Activated CD4-positive, alpha-beta T cell treated with anti-CD3 and anti-CD28 coated beads for 36 hours (primary cell): ENCODE measurements at regions not wholly inside any gene's neighbourhood (a gene's known extent, or its start where the extent isn't known, plus 50 kb on each side); places are given as distances from the start of the nearest gene placed in this dataset.

Experiments used
- ATAC-seq: fragments of 200-7000 bp; cut with Tn5 transposase; one replicate; pipeline ENCODE4 v1.10.0; 2021; ENCODE audit warnings: mild to moderate bottlenecking, moderate library complexity
- CTCF ChIA-PET: fragments of 350-600 bp; sonication (Branson Sonifier 250); formaldehyde crosslinking; loops from one replicate; lab custom pipeline; 2021; ENCODE audit warnings: antibody characterized with exemption; lab: Charles Lee
- POLR2A ChIA-PET: fragments of 350-600 bp; sonication (Branson Sonifier 250); formaldehyde crosslinking; loops from one replicate; lab custom pipeline; 2021; ENCODE audit warnings: antibody characterized with exemption, inconsistent platforms; lab: Charles Lee
- DNase-seq: peaks from one replicate; pipeline ENCODE4 v3.0.0-alpha.2; 2020
- H3K27ac Mint-ChIP-seq: one replicate; pipeline ENCODE4 v1.8.0; 2021; ENCODE audit warnings: mixed read lengths
- H3K27me3 Mint-ChIP-seq: one replicate; pipeline ENCODE4 v1.8.0; 2021; ENCODE audit warnings: mixed read lengths
- H3K36me3 Mint-ChIP-seq: one replicate; pipeline ENCODE4 v1.8.0; 2021; ENCODE audit warnings: low read depth, mixed read lengths
- H3K4me1 Mint-ChIP-seq: one replicate; pipeline ENCODE4 v1.8.0; 2021; ENCODE audit warnings: mixed read lengths
- H3K4me3 Mint-ChIP-seq: one replicate; pipeline ENCODE4 v1.8.0; 2021; ENCODE audit warnings: mild to moderate bottlenecking, moderate library complexity, mixed read lengths
- H3K9me3 Mint-ChIP-seq: one replicate; pipeline ENCODE4 v1.8.0; 2021; ENCODE audit warnings: low read depth, mixed read lengths
- intact Hi-C, 2 experiments: fragments of 100-400 bp; cut with DNase I in 1 of 2; cut with micrococcal nuclease in 1 of 2; formaldehyde crosslinking; loops; one replicate each; pipeline versions ENCODE4 v1.14.2 to v1.15.1; 2022 to 2024; cut with DNase I, micrococcal nuclease

GRCh38 chr20:48339986-48340882 is 487.6 kb downstream of the PREX1 start:
- intact Hi-C loops, result no loop called here
- H3K36me3 Mint-ChIP-seq, result no peaks in the 10 kb centered on the region
- H3K4me3 Mint-ChIP-seq, result no peak overlapping the region
- ATAC-seq, result no peak
- POLR2A ChIA-PET, result no interaction called here
- DNase-seq, result no peak
- no peaks in the 10 kb centered on the region for H3K9me3 Mint-ChIP-seq
- CTCF ChIA-PET, result no interaction called here
- peaks cover 8% of the 10 kb centered on the region for H3K27me3 Mint-ChIP-seq
- H3K4me1 Mint-ChIP-seq, result peaks cover 6% of the 10 kb centered on the region
- H3K27ac Mint-ChIP-seq, result no peak overlapping the region

GRCh38 chr20:48339190-48339985 is 488.4 kb downstream of the PREX1 start:
- no peak for DNase-seq
- Mint-ChIP-seq H3K4me3 (no peak overlapping the region), H3K4me1 (peaks cover 6% of the 10 kb centered on the region), H3K36me3 (no peaks in the 10 kb centered on the region), H3K27ac (no peak overlapping the region), H3K27me3 (peaks cover 7% of the 10 kb centered on the region), H3K9me3 (no peaks in the 10 kb centered on the region)
- ChIA-PET POLR2A (no interaction called here), CTCF (no interaction called here)
- intact Hi-C loops, result no loop called here
- no peak for ATAC-seq

GRCh38 chr20:48338717-48339116 is 489.1 kb downstream of the PREX1 start:
- ChIA-PET POLR2A (no interaction called here), CTCF (no interaction called here)
- H3K27ac Mint-ChIP-seq, result no peak overlapping the region
- H3K4me3 Mint-ChIP-seq, result no peak overlapping the region
- no peaks in the 10 kb centered on the region for H3K9me3 Mint-ChIP-seq
- intact Hi-C loops, result no loop called here
- H3K36me3 Mint-ChIP-seq, result no peaks in the 10 kb centered on the region
- H3K4me1 Mint-ChIP-seq, result peaks cover 6% of the 10 kb centered on the region
- no peak for DNase-seq
- ATAC-seq, result no peak
- H3K27me3 Mint-ChIP-seq, result peaks cover 6% of the 10 kb centered on the region

GRCh38 chr20:48336597-48336996 is 491.2 kb downstream of the PREX1 start:
- Mint-ChIP-seq H3K9me3 (no peaks in the 10 kb centered on the region), H3K27ac (no peak overlapping the region), H3K36me3 (no peaks in the 10 kb centered on the region), H3K27me3 (peaks cover 8% of the 10 kb centered on the region), H3K4me1 (no peaks in the 10 kb centered on the region), H3K4me3 (no peak overlapping the region)
- ChIA-PET CTCF (no interaction called here), POLR2A (no interaction called here)
- ATAC-seq (no peak), DNase-seq (no peak)
- intact Hi-C loops, result no loop called here

GRCh38 chr20:48335308-48336050 is 492.3 kb downstream of the PREX1 start:
- Mint-ChIP-seq H3K27ac (no peak overlapping the region), H3K4me3 (no peak overlapping the region), H3K36me3 (no peaks in the 10 kb centered on the region), H3K27me3 (peaks cover 6% of the 10 kb centered on the region), H3K9me3 (no peaks in the 10 kb centered on the region), H3K4me1 (no peaks in the 10 kb centered on the region)
- ChIA-PET CTCF (no interaction called here), POLR2A (no interaction called here)
- intact Hi-C loops, result no loop called here
- ATAC-seq (no peak), DNase-seq (no peak)

- Mint-ChIP-seq H3K27me3 (peaks cover 6% of the 10 kb centered on the region), H3K36me3 (no peaks in the 10 kb centered on the region), H3K27ac (no peak overlapping the region), H3K4me3 (no peak overlapping the region), H3K4me1 (no peaks in the 10 kb centered on the region), H3K9me3 (no peaks in the 10 kb centered on the region)
- ChIA-PET POLR2A (no interaction called here), CTCF (no interaction called here)
- intact Hi-C loops, result no loop called here
- no peak for DNase-seq
- no peak for ATAC-seq
These were observed 494.1 kb downstream of the PREX1 start for GRCh38 chr20:48333707-48334106.

- no peaks in the 10 kb centered on the region for H3K9me3 Mint-ChIP-seq
- intact Hi-C loops, result no loop called here
- H3K27me3 Mint-ChIP-seq, result peaks cover 6% of the 10 kb centered on the region
- CTCF ChIA-PET, result no interaction called here
- no peaks in the 10 kb centered on the region for H3K36me3 Mint-ChIP-seq
- DNase-seq (no peak), ATAC-seq (no peak)
- POLR2A ChIA-PET, result no interaction called here
- no peak overlapping the region for H3K27ac Mint-ChIP-seq
- H3K4me1 Mint-ChIP-seq, result no peaks in the 10 kb centered on the region
- H3K4me3 Mint-ChIP-seq, result no peak overlapping the region
These were observed 495.2 kb downstream of the PREX1 start for GRCh38 chr20:48332555-48332954.

- ATAC-seq (no peak), DNase-seq (no peak)
- Mint-ChIP-seq H3K9me3 (no peaks in the 10 kb centered on the region), H3K4me3 (no peak overlapping the region), H3K36me3 (no peaks in the 10 kb centered on the region), H3K4me1 (no peaks in the 10 kb centered on the region), H3K27me3 (peaks cover 4% of the 10 kb centered on the region), H3K27ac (no peak overlapping the region)
- ChIA-PET POLR2A (no interaction called here), CTCF (interaction anchor here (0.6 kb wide), 1 partner anchor 62 kb away, joined by 3 read pairs; no protein-coding TSS in a partner anchor)
- intact Hi-C loops, result no loop called here
These were observed 496.1 kb downstream of the PREX1 start for GRCh38 chr20:48331518-48332286.

- DNase-seq, result peak; percentile 10
- ChIA-PET POLR2A (interaction anchor here (0.5 kb wide), 1 partner anchor 18 kb away, joined by 4 read pairs; no protein-coding TSS in a partner anchor), CTCF (no interaction called here)
- Mint-ChIP-seq H3K9me3 (no peaks in the 10 kb centered on the region), H3K4me1 (no peaks in the 10 kb centered on the region), H3K27me3 (peaks cover 5% of the 10 kb centered on the region), H3K4me3 (no peak overlapping the region), H3K36me3 (no peaks in the 10 kb centered on the region), H3K27ac (no peak overlapping the region)
- ATAC-seq, result no peak
- intact Hi-C loops, result no loop called here
These were observed 497.8 kb downstream of the PREX1 start for GRCh38 chr20:48329676-48330664.

GRCh38 chr20:48329031-48329615 is 498.7 kb downstream of the PREX1 start:
- no peaks in the 10 kb centered on the region for H3K36me3 Mint-ChIP-seq
- no peak for DNase-seq
- POLR2A ChIA-PET, result interaction anchor here (0.5 kb wide), 1 partner anchor 18 kb away, joined by 4 read pairs; no protein-coding TSS in a partner anchor
- H3K4me1 Mint-ChIP-seq, result no peaks in the 10 kb centered on the region
- H3K27ac Mint-ChIP-seq, result no peak overlapping the region
- CTCF ChIA-PET, result no interaction called here
- intact Hi-C loops, result no loop called here
- H3K27me3 Mint-ChIP-seq, result peaks cover 5% of the 10 kb centered on the region
- no peak overlapping the region for H3K4me3 Mint-ChIP-seq
- no peak for ATAC-seq
- H3K9me3 Mint-ChIP-seq, result no peaks in the 10 kb centered on the region
